ENCODE measurements at regions not wholly inside any gene's neighbourhood (a gene's known extent, or its start where the extent isn't known, plus 50 kb on each side); places are given as distances from the start of the nearest gene placed in this dataset.
A peak's percentile ranks its signal among the peaks of the same experiment; 100 is the strongest.

- intact Hi-C loops (cut with micrococcal nuclease) = no loop called here
- Mint-ChIP-seq H3K4me1 (ENCODE audit: low read depth) (peaks cover 26% of the 10 kb centered on the region), H3K4me3 (no peak overlapping the region), H3K27me3 (peaks cover 5% of the 10 kb centered on the region), H3K36me3 (ENCODE audit: low read depth) (no peaks in the 10 kb centered on the region), H3K9me3 (no peaks in the 10 kb centered on the region), H3K27ac (no peak overlapping the region)
These were observed 286.4 kb downstream of the BCOR start for GRCh38 chrX:39811376-39811775.

DNA sequence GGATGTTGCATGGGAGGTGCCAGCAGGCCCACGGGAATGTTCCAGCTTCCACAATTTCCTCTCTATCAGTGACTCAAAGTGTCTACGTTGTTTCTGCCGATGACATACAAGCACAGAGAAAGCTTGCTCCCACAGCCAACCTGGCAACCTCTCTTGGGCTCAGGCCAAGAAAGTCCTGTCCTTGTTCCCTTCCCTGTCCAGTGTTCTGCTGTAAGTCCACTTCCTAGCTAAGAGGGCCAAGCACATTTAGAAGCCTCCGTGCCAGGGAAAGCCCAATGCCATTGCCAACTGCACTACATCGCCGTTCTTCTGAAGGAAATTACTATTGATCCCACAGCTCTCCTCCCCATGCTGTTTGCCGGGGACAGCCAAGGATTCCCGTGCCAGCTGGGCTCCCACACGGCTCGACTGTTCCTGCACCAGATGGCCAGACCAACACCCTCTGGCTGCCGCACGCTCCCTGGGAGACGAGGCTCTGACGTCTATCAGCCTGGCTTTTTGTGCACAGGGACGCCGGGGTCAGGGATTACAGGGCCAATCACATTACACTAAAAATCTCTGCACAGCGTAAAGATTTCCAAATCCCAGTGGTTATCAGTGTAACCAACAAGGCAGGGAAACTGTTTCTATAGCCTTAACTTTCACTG is 284.0 kb downstream of the BCOR start:
- H3K4me3 Mint-ChIP-seq = no peak overlapping the region
- no peaks in the 10 kb centered on the region for H3K36me3 Mint-ChIP-seq (ENCODE audit: low read depth)
- H3K27ac Mint-ChIP-seq = no peak overlapping the region
- peaks cover 27% of the 10 kb centered on the region for H3K4me1 Mint-ChIP-seq (ENCODE audit: low read depth)
- no peaks in the 10 kb centered on the region for H3K9me3 Mint-ChIP-seq
- H3K27me3 Mint-ChIP-seq = peaks cover 23% of the 10 kb centered on the region
- intact Hi-C loops (cut with micrococcal nuclease) = no loop called here

DNA sequence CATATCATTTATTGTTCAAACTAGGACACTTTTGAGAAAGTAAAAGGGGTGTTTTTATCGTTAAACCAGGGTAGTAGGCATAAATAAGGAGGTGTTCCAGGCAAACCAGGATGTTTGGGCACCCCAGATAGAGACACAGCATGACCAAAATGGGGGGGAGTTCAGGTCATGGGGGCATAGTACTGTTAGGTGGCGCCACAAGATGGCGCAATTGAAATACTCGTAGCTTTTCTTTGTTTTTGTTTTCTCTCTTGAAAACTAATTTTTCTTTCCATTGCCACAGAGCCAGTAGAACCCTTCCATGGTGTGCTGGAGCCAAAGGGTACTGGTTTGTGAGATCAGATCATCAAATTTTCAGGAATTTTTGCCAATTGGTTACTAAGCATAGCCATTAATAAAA is 283.4 kb downstream of the BCOR start:
- Mint-ChIP-seq H3K27me3 (peaks cover 30% of the 10 kb centered on the region), H3K36me3 (ENCODE audit: low read depth) (no peaks in the 10 kb centered on the region), H3K27ac (no peak overlapping the region), H3K9me3 (no peaks in the 10 kb centered on the region), H3K4me1 (ENCODE audit: low read depth) (peaks cover 21% of the 10 kb centered on the region), H3K4me3 (no peak overlapping the region)
- intact Hi-C loops (cut with micrococcal nuclease) = no loop called here

- H3K27ac Mint-ChIP-seq = no peak overlapping the region
- H3K36me3 Mint-ChIP-seq (ENCODE audit: low read depth) = no peaks in the 10 kb centered on the region
- peaks cover 16% of the 10 kb centered on the region for H3K4me1 Mint-ChIP-seq (ENCODE audit: low read depth)
- intact Hi-C loops (cut with micrococcal nuclease) = no loop called here
- H3K4me3 Mint-ChIP-seq = no peak overlapping the region
- no peaks in the 10 kb centered on the region for H3K9me3 Mint-ChIP-seq
- H3K27me3 Mint-ChIP-seq = peaks cover 41% of the 10 kb centered on the region
These were observed 282.1 kb downstream of the BCOR start for GRCh38 chrX:39815631-39816030.

DNA sequence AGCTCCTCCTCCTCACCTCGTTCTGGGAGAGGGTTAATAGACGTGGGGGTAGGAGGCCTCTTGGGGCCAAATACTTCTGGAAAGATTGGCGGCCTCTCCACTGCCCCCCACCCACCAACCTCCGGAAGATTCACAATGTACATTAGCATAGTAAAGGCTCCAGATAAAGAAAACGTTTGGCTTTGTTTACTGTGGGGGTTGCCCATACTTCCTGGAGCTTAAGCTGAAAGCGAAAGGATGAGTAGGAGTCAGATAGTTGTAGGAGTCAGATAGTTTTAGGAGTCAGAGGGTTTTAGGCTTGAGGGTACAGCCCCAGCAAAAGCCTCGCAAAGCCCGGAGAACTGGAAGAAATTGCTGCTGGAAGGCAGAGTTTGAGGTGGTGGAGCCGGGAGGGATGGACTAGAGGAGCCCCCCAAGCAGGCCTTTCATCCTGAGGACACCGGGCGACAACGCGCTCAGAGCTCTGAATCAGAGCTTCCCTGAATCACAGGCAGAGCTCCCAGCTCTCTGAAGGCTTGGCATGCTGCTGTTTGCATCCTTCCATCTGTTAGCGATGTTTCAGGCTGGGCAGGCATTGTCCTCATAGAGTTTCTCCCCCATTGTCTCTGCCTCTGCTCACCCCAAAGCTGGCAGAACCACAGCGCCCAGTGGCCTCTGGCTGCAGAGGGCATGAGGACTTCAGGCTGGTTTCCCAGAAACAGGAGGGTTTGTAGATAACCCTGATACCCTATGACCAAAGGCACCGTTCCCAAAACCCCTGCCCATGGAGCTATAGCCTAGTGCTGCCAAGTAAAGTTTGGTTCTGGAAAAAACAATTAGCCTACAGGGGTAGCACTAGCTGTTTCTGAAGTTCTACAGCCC is 280.7 kb downstream of the BCOR start:
- Mint-ChIP-seq H3K4me3 (no peak overlapping the region), H3K9me3 (no peaks in the 10 kb centered on the region), H3K27me3 (peaks cover 48% of the 10 kb centered on the region), H3K27ac (no peak overlapping the region), H3K36me3 (ENCODE audit: low read depth) (no peaks in the 10 kb centered on the region), H3K4me1 (ENCODE audit: low read depth) (peaks cover 16% of the 10 kb centered on the region)
- intact Hi-C loops (cut with micrococcal nuclease) = no loop called here

GRCh38 chrX:39817754-39818470 is 279.8 kb downstream of the BCOR start:
- H3K9me3 Mint-ChIP-seq = no peaks in the 10 kb centered on the region
- no peak overlapping the region for H3K4me3 Mint-ChIP-seq
- intact Hi-C loops (cut with micrococcal nuclease) = no loop called here
- H3K4me1 Mint-ChIP-seq (ENCODE audit: low read depth) = peaks cover 16% of the 10 kb centered on the region
- no peak overlapping the region for H3K27ac Mint-ChIP-seq
- H3K27me3 Mint-ChIP-seq = peaks cover 55% of the 10 kb centered on the region
- no peaks in the 10 kb centered on the region for H3K36me3 Mint-ChIP-seq (ENCODE audit: low read depth)

GRCh38 chrX:39818750-39819149 is 279.0 kb downstream of the BCOR start:
- H3K27me3 Mint-ChIP-seq = peaks cover 58% of the 10 kb centered on the region
- H3K27ac Mint-ChIP-seq = no peak overlapping the region
- H3K9me3 Mint-ChIP-seq = no peaks in the 10 kb centered on the region
- no peaks in the 10 kb centered on the region for H3K36me3 Mint-ChIP-seq (ENCODE audit: low read depth)
- H3K4me3 Mint-ChIP-seq = no peak overlapping the region
- peaks cover 17% of the 10 kb centered on the region for H3K4me1 Mint-ChIP-seq (ENCODE audit: low read depth)
- intact Hi-C loops (cut with micrococcal nuclease) = no loop called here

DNA sequence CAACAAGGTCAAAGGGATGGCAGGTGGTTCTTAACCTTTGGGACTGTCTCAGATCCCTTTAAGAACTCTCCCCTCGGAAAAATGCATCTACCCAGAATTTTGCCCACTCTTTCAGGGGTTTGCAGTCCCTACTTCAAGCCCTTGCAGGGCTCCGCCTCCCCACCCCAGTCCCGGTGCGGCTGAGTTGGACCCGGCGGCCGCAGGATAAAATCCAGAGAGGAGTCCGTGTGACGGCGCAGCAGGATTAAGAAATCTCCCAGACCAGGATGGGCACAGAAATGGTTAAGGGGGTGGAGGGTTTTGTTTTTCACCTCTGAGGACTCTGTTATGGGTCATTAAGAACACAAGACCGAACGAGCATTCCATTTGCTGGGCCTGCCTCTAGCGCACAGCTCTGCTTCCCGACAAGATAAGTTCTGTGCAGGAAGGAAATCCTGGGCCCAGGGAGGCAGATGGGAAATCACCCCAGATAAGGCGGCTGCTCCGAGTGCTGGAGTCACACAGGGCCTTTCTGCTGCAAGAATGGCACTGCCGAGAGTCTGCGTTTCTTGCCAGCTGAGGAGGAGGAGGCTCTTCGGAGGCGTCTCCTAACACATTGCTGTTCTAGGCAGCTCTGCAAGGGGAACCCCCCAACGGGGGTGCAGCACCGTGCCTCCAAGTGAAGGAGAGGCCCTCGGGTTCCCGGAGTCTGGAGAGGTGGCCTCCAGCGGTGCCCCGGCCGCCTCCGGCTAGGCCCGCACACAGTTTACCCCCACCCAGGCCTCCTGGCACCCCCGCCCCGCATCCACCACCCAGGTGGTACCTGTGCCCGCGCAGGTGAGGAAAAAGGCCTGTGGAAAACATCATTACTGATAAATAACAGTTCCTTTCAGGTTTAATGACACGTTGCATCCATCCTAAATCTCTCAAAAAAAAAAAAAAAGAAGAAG is 277.6 kb downstream of the BCOR start:
- intact Hi-C loops (cut with micrococcal nuclease) = no loop called here
- no peaks in the 10 kb centered on the region for H3K9me3 Mint-ChIP-seq
- H3K27me3 Mint-ChIP-seq = peaks cover 68% of the 10 kb centered on the region
- peaks cover 22% of the 10 kb centered on the region for H3K4me1 Mint-ChIP-seq (ENCODE audit: low read depth)
- H3K4me3 Mint-ChIP-seq = peak overlapping the region; percentile 55
- H3K36me3 Mint-ChIP-seq (ENCODE audit: low read depth) = no peaks in the 10 kb centered on the region
- no peak overlapping the region for H3K27ac Mint-ChIP-seq

DNA sequence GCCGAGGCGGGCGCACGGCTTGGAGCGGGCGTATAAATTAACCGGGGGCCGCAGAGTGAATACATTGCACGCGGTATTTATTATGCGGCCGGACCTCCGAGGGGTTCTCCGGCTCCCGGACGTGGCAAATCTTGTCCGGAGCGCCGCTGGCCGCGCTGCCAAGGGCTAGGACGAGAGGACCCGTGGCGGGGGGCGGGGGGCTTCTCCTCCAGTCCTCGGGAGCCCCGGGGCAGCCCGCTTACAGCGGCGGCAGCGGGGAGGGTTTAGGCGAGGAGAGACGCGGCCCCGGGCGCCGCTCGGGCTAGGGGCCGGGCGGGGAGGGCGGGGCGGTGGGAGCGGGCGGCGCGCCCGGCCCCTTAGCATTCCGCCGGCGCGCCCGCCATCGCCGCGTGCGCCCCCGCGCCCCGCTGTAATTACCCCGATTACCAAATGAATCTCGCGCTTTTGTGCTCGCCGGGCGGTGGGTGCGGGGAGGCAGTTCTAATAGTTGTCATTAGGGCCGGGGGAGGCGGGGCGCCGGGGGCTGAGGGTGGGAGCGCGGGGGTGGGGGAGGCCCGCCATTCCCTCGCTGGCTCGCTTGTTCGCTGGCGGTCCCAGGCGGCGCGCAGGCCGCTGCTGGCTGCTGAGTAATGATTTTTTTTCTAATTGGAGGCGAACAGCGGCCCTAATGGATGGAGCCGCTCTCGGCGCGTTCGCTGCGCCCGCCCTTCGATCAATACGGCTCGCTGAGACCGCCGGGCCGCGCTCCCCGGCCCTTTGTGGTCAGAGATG is 276.6 kb downstream of the BCOR start:
- intact Hi-C loops (cut with micrococcal nuclease) = no loop called here
- peaks cover 68% of the 10 kb centered on the region for H3K27me3 Mint-ChIP-seq
- H3K9me3 Mint-ChIP-seq = no peaks in the 10 kb centered on the region
- H3K4me1 Mint-ChIP-seq (ENCODE audit: low read depth) = peaks cover 15% of the 10 kb centered on the region
- peak overlapping the region; percentile 55 for H3K4me3 Mint-ChIP-seq
- no peak overlapping the region for H3K27ac Mint-ChIP-seq
- no peaks in the 10 kb centered on the region for H3K36me3 Mint-ChIP-seq (ENCODE audit: low read depth)

- no peaks in the 10 kb centered on the region for H3K9me3 Mint-ChIP-seq
These were observed 276.1 kb downstream of the BCOR start for GRCh38 chrX:39821709-39822095.

GRCh38 chrX:39822133-39822748 is 275.5 kb downstream of the BCOR start:
- intact Hi-C loops (cut with micrococcal nuclease) = no loop called here
- Mint-ChIP-seq H3K4me3 (peak overlapping the region; percentile 20), H3K27ac (no peak overlapping the region), H3K36me3 (ENCODE audit: low read depth) (no peaks in the 10 kb centered on the region), H3K9me3 (no peaks in the 10 kb centered on the region), H3K27me3 (peaks cover 65% of the 10 kb centered on the region), H3K4me1 (ENCODE audit: low read depth) (peaks cover 6% of the 10 kb centered on the region)

More at GRCh38 chrX:39821709-39822095, 276.1 kb downstream of the BCOR start:
- Mint-ChIP-seq H3K4me1 (ENCODE audit: low read depth) (peaks cover 11% of the 10 kb centered on the region), H3K36me3 (ENCODE audit: low read depth) (no peaks in the 10 kb centered on the region), H3K27ac (no peak overlapping the region), H3K27me3 (peaks cover 68% of the 10 kb centered on the region), H3K4me3 (peak overlapping the region; percentile 20)
- intact Hi-C loops (cut with micrococcal nuclease) = no loop called here

- Mint-ChIP-seq H3K36me3 (ENCODE audit: low read depth) (no peaks in the 10 kb centered on the region), H3K4me1 (ENCODE audit: low read depth) (peaks cover 6% of the 10 kb centered on the region), H3K4me3 (no peak overlapping the region), H3K9me3 (no peaks in the 10 kb centered on the region), H3K27me3 (peaks cover 53% of the 10 kb centered on the region), H3K27ac (no peak overlapping the region)
- intact Hi-C loops (cut with micrococcal nuclease) = no loop called here
These were observed 274.3 kb downstream of the BCOR start for GRCh38 chrX:39823424-39823823.
